K562 (cell line): ENCODE measurements at regions not wholly inside any gene's neighbourhood (a gene's known extent, or its start where the extent isn't known, plus 50 kb on each side); places are given as distances from the start of the nearest gene placed in this dataset.

ENCODE experiments used
- ATAC-seq: fragments of 200-7000 bp; cut with Tn5 transposase; 3 replicates; pipeline ENCODE4 v1.9.1; 2020; ENCODE audit warnings: moderate library complexity
- BruUV-seq: library from RNA; stranded (reverse); fragments of 400-500 nt; replicated peaks from 2 replicates; lab custom pipeline; 2021; lab: Mats Ljungman, UMichigan
- CTCF ChIA-PET: fragments of 300-600 bp; formaldehyde crosslinking; extraction: SDS; loops from one replicate; lab custom pipeline; 2021; ENCODE audit warnings: low intra/inter-chr PET ratio; lab: Yijun Ruan, JAX
- POLR2A ChIA-PET: fragments of 300-600, 350-650 bp; sonication (Branson Sonifier 250); formaldehyde crosslinking; extraction: SDS; loops from one replicate; lab custom pipeline; 2021; ENCODE audit warnings: antibody characterized with exemption, inconsistent platforms; lab: Yijun Ruan, JAX
- DNase-seq, 4 experiments: peaks; one replicate each; pipeline versions ENCODE4 v3.0.0 to v3.0.0-alpha.2; 2011 to 2018; ENCODE audit warnings: low spot score in 3 of 4, mixed read lengths in 3 of 4; ENCODE audit errors: extremely low read depth in 1 of 4
- FAIRE-seq: peaks from 2 replicates; lab custom pipeline; 2011; peaks lifted over from hg19 to GRCh38; lab: Jason Lieb, UNC
- H2AFZ ChIP-seq: 2 replicates; pipeline ENCODE4 v1.6.0; 2011; ENCODE audit warnings: low read depth, low read length, control low read depth, inconsistent platforms
- H3K27ac ChIP-seq: fragments of 200-600 bp; 3 replicates; pipeline ENCODE4 v1.8.0; 2011; ENCODE audit warnings: low read depth, mild to moderate bottlenecking, control low read depth, inconsistent platforms, low read length, moderate library complexity, mixed read lengths; ENCODE audit errors: extremely low read depth
- H3K27me3 ChIP-seq, 2 experiments: fragments of 300-600 bp in 1 of 2; 2 replicates in 1 of 2; 3 replicates in 1 of 2; pipeline versions ENCODE4 v1.6.0 to v1.8.0; 2011; ENCODE audit warnings: inconsistent platforms in 2 of 2, low read length in 2 of 2, mild to moderate bottlenecking in 1 of 2, mixed read lengths in 1 of 2, moderate library complexity in 1 of 2; ENCODE audit not compliant: control insufficient read depth in 2 of 2, insufficient read depth in 2 of 2
- H3K36me3 ChIP-seq: fragments of 300-600 bp; 3 replicates; pipeline ENCODE4 v1.8.0; 2011; ENCODE audit warnings: mild to moderate bottlenecking, low read length, inconsistent platforms; ENCODE audit not compliant: control insufficient read depth, insufficient read depth
- H3K4me1 ChIP-seq, 2 experiments: fragments of 200-600 bp in 1 of 2; replicated peaks in 1 of 2; 2 replicates in 1 of 2; 3 replicates in 1 of 2; pipeline versions ENCODE4 v1.5.1 to v1.8.0; 2011; ENCODE audit warnings: inconsistent platforms in 2 of 2, low read length in 2 of 2, mild to moderate bottlenecking in 1 of 2, mixed read lengths in 1 of 2, moderate library complexity in 1 of 2; ENCODE audit not compliant: control insufficient read depth in 2 of 2, insufficient read depth in 2 of 2
- H3K4me2 ChIP-seq: 2 replicates; pipeline ENCODE4 v1.6.1; 2011; ENCODE audit warnings: low read length, control low read depth, inconsistent platforms, mixed read lengths; ENCODE audit not compliant: insufficient read depth
- H3K4me3 ChIP-seq: fragments of 200-600 bp; sonication (generic), shearing (Covaris generic); 2 replicates; pipeline ENCODE4 v1.5.1; 2016; ENCODE audit warnings: control low read depth, inconsistent platforms
- H3K79me2 ChIP-seq: fragments of 200-600 bp; 3 replicates; pipeline ENCODE4 v1.8.0; 2011; ENCODE audit warnings: low read length, inconsistent platforms; ENCODE audit not compliant: control insufficient read depth, insufficient read depth
- H3K9ac ChIP-seq, 2 experiments: 2 replicates each; pipeline versions ENCODE4 v1.6.0 to v1.6.1; 2011; ENCODE audit warnings: low read depth in 2 of 2, low read length in 2 of 2, control low read depth in 1 of 2, inconsistent platforms in 1 of 2, mild to moderate bottlenecking in 1 of 2, mixed read lengths in 1 of 2; ENCODE audit not compliant: insufficient read depth in 1 of 2
- H3K9me1 ChIP-seq: one replicate; pipeline ENCODE4 v1.6.0; 2011; ENCODE audit warnings: inconsistent platforms, mild to moderate bottlenecking, low read length, moderate library complexity; ENCODE audit not compliant: control insufficient read depth, insufficient read depth
- H3K9me3 ChIP-seq: replicated peaks from 2 replicates; pipeline ENCODE4 v1.5.1; 2011; ENCODE audit warnings: low read depth, low read length, inconsistent platforms; ENCODE audit not compliant: control insufficient read depth, insufficient read depth
- H4K20me1 ChIP-seq: replicated peaks from 2 replicates; pipeline ENCODE4 v1.6.1; 2011; ENCODE audit warnings: low read length, inconsistent platforms, mixed read lengths; ENCODE audit not compliant: control insufficient read depth, insufficient read depth
- ARID4B ChIP-seq: sonication (generic); formaldehyde crosslinking; IDR thresholded peaks from 2 replicates; pipeline ENCODE4 v1.8.0; 2022; ENCODE audit warnings: mild to moderate bottlenecking, missing genetic modification reagents
- RFX1 ChIP-seq: fragments of 450-650 bp; IDR thresholded peaks from 2 replicates; pipeline ENCODE4 v1.6.1; 2016; ENCODE audit warnings: mild to moderate bottlenecking, moderate library complexity
- SNRNP70 ChIP-seq: fragments of 200-400 bp; formaldehyde crosslinking; optimal IDR thresholded peaks from 2 replicates; pipeline ENCODE3; 2017; ENCODE audit warnings: low read depth, low read length
- WGBS: fragments of 100-300 bp; shearing (Covaris generic); methylation state at CpG from one replicate; pipeline ENCODE4 v1.1.6; 2016; ENCODE audit warnings: low coverage, mixed read lengths; ENCODE audit not compliant: insufficient coverage; ENCODE audit errors: missing lambda C conversion rate; 5-methylcytosine and 5-hydroxymethylcytosine counted together
- in situ Hi-C: fragments of 300-500 bp; cut with MboI; formaldehyde crosslinking; loops from 4 replicates; pipeline ENCODE4 v1.15.0; 2018; ENCODE audit warnings: inconsistent platforms, mixed read lengths
- intact Hi-C: fragments of 100-400 bp; cut with micrococcal nuclease; formaldehyde crosslinking; loops from 2 replicates; pipeline ENCODE4 v1.14.2; 2022

- H3K4me3 ChIP-seq: no peak overlapping the region
- no peaks in the 10 kb centered on the region for H3K36me3 ChIP-seq
- POLR2A ChIA-PET: interaction anchor here (0.6 kb wide), 1 partner anchor 566 kb away, joined by 3 read pairs; no protein-coding TSS in a partner anchor
- peaks cover 3% of the 10 kb centered on the region; the same call in 1 of the 2 replicates for H4K20me1 ChIP-seq
- no peaks in the 10 kb centered on the region for H3K9me3 ChIP-seq
- no peak overlapping the region for H3K9ac ChIP-seq
- ATAC-seq (no peak), FAIRE-seq (no peak), DNase-seq (no peak)
- TF ChIP-seq ARID4B (CRISPR knock-in tag): no peak
- no peak for TF ChIP-seq RFX1
- no peak for TF ChIP-seq SNRNP70
- intact Hi-C loops (no loop called here), in situ Hi-C loops (no loop called here)
- H3K79me2 ChIP-seq: no peaks in the 10 kb centered on the region
- H3K27ac ChIP-seq: no peak overlapping the region
- no peaks in the 10 kb centered on the region for H3K9me1 ChIP-seq
- no peaks in the 10 kb centered on the region for H3K4me1 ChIP-seq
- CTCF ChIA-PET: no interaction called here
- H2AFZ ChIP-seq: no peak overlapping the region
- H3K27me3 ChIP-seq: no peaks in the 10 kb centered on the region; a peak in 2 of 5 replicates
- WGBS: 0% methylated on average over 5 of the region's 5 CpGs
- BruUV-seq: no TSS peak
- H3K4me2 ChIP-seq: no peak overlapping the region
Measured at GRCh38 chr1:17970757-17971156, 136.8 kb upstream of the IGSF21 start.
